ENCODE measurements at regions not wholly inside any gene's neighbourhood (a gene's known extent, or its start where the extent isn't known, plus 50 kb on each side); places are given as distances from the start of the nearest gene placed in this dataset.

DNA sequence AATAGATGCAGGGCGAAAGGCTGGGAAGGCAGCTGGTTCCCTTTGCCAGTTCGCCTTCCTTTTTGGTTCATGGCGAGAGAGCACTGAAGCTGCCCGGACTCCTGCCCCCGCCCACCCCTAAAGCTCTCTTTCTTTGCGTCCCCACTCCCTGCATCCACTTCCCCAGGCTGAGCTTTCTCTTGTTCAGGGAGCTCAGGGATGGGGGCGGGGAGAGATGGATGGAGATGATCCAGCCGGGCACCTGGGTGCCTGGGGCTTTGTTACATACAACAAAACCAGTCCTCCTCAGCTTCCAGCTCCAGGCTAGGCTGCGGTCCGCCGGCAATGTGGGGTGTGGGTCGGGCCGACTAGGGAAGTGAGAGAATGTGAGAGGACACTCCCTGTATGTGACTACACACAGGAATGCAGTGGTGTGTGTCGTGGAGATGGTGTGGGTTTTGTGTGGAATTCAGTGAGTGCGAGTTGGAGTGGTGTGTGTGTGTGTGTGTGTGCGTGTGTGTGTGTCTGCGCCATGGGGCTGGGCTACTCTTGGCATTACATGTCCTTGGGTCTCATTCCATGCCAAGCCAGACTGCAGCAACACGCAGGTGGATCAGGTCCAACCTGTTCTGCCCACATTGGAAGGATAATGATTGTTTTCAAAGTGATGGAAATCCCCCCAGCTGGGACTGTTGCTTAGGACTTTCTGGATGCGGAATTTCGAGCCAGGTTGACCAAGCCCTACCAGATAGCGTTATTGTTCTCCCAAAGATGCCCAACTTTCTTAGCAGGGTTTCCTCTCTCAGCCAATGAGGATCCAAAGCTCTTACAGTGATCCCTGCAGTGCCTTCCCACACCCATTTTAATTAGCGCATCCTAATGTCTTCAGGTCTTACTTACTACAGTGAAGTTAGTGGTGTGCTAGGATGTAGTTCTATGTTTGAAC is 149.4 kb upstream of the CHRDL1 start:
- TF ChIP-seq CTCF (IDR thresholded peaks at IDR 0.05) (no peak), REST (IDR thresholded peaks at IDR 0.05; ENCODE audit: insufficient read depth in 1 of 2, low read depth in 2 of 2, low read length in 1 of 2) (no peak), POLR2AphosphoS5 (IDR thresholded peaks at IDR 0.05; ENCODE audit: low read depth, low read length) (no peak)

Data from Panc1 (cell line).